PC-3 (cell line): ENCODE measurements at regions not wholly inside any gene's neighbourhood (a gene's known extent, or its start where the extent isn't known, plus 50 kb on each side); places are given as distances from the start of the nearest gene placed in this dataset.

Experiments used
- EZH2phosphoT487 ChIP-seq: fragments of 300-600 bp; sonication (generic); IDR thresholded peaks from 2 replicates; pipeline ENCODE4 v1.6.1; 2018; ENCODE audit warnings: mild to moderate bottlenecking, antibody characterized with exemption, low read length, borderline replicate concordance
- TF ChIP-seq, protein P1 (sequence below): fragments of 300-600 bp; sonication (generic); conservative IDR thresholded peaks from 2 replicates; pipeline ENCODE4 v1.5.1; 2017; ENCODE audit warnings: antibody characterized with exemption, low read depth, mild to moderate bottlenecking, low read length

DNA sequence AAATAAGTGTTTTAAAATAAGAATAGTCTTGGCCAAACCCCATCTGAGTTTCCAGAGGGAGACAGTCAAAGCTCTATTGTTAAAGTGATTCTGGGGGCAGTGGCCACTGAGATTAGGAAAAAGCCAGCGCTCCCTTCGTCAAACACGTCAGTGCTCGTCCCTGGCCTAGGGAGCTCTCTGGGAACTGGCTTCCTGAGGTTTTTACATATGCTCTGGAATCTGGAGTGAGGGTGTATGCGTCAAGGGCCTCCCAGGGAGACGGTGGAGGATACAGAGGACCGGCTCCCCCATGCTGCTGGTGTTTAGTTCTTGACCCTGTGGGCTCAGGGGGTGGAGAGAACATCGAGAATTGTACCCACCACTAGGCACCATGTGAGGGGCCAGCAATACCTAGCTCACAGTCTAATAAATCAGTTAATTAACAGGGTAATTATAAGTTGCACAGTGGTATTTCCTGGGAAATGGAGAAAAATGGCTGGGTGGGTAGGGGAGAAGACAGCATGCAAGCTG is 87.0 kb downstream of the SLC25A47 start:
- TF ChIP-seq, protein P1, sequence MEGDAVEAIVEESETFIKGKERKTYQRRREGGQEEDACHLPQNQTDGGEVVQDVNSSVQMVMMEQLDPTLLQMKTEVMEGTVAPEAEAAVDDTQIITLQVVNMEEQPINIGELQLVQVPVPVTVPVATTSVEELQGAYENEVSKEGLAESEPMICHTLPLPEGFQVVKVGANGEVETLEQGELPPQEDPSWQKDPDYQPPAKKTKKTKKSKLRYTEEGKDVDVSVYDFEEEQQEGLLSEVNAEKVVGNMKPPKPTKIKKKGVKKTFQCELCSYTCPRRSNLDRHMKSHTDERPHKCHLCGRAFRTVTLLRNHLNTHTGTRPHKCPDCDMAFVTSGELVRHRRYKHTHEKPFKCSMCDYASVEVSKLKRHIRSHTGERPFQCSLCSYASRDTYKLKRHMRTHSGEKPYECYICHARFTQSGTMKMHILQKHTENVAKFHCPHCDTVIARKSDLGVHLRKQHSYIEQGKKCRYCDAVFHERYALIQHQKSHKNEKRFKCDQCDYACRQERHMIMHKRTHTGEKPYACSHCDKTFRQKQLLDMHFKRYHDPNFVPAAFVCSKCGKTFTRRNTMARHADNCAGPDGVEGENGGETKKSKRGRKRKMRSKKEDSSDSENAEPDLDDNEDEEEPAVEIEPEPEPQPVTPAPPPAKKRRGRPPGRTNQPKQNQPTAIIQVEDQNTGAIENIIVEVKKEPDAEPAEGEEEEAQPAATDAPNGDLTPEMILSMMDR = no peak
- no peak for TF ChIP-seq EZH2phosphoT487
